Mesenchymal stem cell (in vitro differentiated cells and primary cell): ENCODE measurements at regions not wholly inside any gene's neighbourhood (a gene's known extent, or its start where the extent isn't known, plus 50 kb on each side); places are given as distances from the start of the nearest gene placed in this dataset.

Experiments used
- DNase-seq: peaks from one replicate; pipeline ENCODE4 v3.0.0-alpha.2; 2013
- H2AFZ ChIP-seq: one replicate; pipeline ENCODE4 v1.6.1; 2013; ENCODE audit warnings: low read depth, mild to moderate bottlenecking, control low read depth, inconsistent platforms, low read length, moderate library complexity
- H2AK5ac ChIP-seq: 2 replicates; pipeline ENCODE4 v1.6.1; 2013; ENCODE audit warnings: low read length, moderate library complexity, mild to moderate bottlenecking, inconsistent platforms; ENCODE audit not compliant: severe bottlenecking
- H2BK120ac ChIP-seq: one replicate; pipeline ENCODE4 v1.6.1; 2013; ENCODE audit warnings: low read depth, mild to moderate bottlenecking, inconsistent platforms, low read length, moderate library complexity
- H2BK12ac ChIP-seq, 2 experiments: one replicate each; pipeline ENCODE4 v1.6.1; 2013; ENCODE audit warnings: inconsistent platforms in 2 of 2, low read length in 2 of 2, mild to moderate bottlenecking in 2 of 2, moderate library complexity in 2 of 2, control low read depth in 1 of 2
- H2BK15ac ChIP-seq: one replicate; pipeline ENCODE4 v1.6.1; 2013; ENCODE audit warnings: mild to moderate bottlenecking, low read depth, inconsistent platforms; ENCODE audit not compliant: poor library complexity, severe bottlenecking
- H2BK5ac ChIP-seq: 2 replicates; pipeline ENCODE4 v1.6.1; 2013; ENCODE audit warnings: low read depth, mild to moderate bottlenecking, low read length, control low read depth, inconsistent platforms; ENCODE audit not compliant: poor library complexity, severe bottlenecking
- H3K14ac ChIP-seq, 2 experiments: one replicate each; pipeline ENCODE4 v1.6.1; 2013; ENCODE audit warnings: inconsistent platforms in 2 of 2, low read length in 2 of 2, control low read depth in 1 of 2, mild to moderate bottlenecking in 1 of 2, moderate library complexity in 1 of 2
- H3K18ac ChIP-seq, 2 experiments: one replicate each; pipeline ENCODE4 v1.6.1; 2013; ENCODE audit warnings: inconsistent platforms in 2 of 2, low read length in 2 of 2, control low read depth in 1 of 2, low read depth in 1 of 2, mild to moderate bottlenecking in 1 of 2
- H3K23ac ChIP-seq, 2 experiments: one replicate each; pipeline ENCODE4 v1.6.1; 2013; ENCODE audit warnings: inconsistent platforms in 2 of 2, low read length in 2 of 2, mild to moderate bottlenecking in 2 of 2, moderate library complexity in 2 of 2, control low read depth in 1 of 2
- H3K27ac ChIP-seq: 2 replicates; pipeline ENCODE4 v1.5.1; 2013; ENCODE audit warnings: mild to moderate bottlenecking, moderate library complexity, low read length, control low read depth, inconsistent platforms; ENCODE audit not compliant: poor library complexity, severe bottlenecking
- H3K27me3 ChIP-seq, 2 experiments: 2 replicates each; pipeline versions ENCODE4 v1.6.1 to v1.7.0; 2013; ENCODE audit warnings: low read length in 2 of 2, mild to moderate bottlenecking in 2 of 2, moderate library complexity in 2 of 2, control low read depth in 1 of 2, inconsistent platforms in 1 of 2; ENCODE audit not compliant: control insufficient read depth in 1 of 2, insufficient read depth in 1 of 2
- H3K36me3 ChIP-seq, 2 experiments: 2 replicates each; pipeline versions ENCODE4 v1.6.1 to v1.7.0; 2013; ENCODE audit warnings: low read length in 2 of 2, control low read depth in 1 of 2, inconsistent platforms in 1 of 2, low read depth in 1 of 2, mild to moderate bottlenecking in 1 of 2; ENCODE audit not compliant: insufficient read depth in 2 of 2, control insufficient read depth in 1 of 2
- H3K4ac ChIP-seq, 2 experiments: one replicate each; pipeline ENCODE4 v1.6.1; 2013; ENCODE audit warnings: inconsistent platforms in 2 of 2, low read length in 2 of 2, mild to moderate bottlenecking in 2 of 2, moderate library complexity in 2 of 2, control low read depth in 1 of 2, low read depth in 1 of 2
- H3K4me1 ChIP-seq: 2 replicates; pipeline ENCODE4 v1.6.1; 2013; ENCODE audit warnings: low read depth, low read length, control low read depth; ENCODE audit not compliant: control insufficient read depth, insufficient read depth
- H3K4me2 ChIP-seq: 2 replicates; pipeline ENCODE4 v1.6.1; 2013; ENCODE audit warnings: low read length, mild to moderate bottlenecking, inconsistent platforms; ENCODE audit not compliant: poor library complexity, severe bottlenecking
- H3K4me3 ChIP-seq, 2 experiments: 2 replicates each; pipeline versions ENCODE4 v1.5.1 to v1.7.0; 2013; ENCODE audit warnings: low read length in 2 of 2, mild to moderate bottlenecking in 2 of 2, control low read depth in 1 of 2, low read depth in 1 of 2; ENCODE audit not compliant: insufficient read depth in 1 of 2
- H3K79me1 ChIP-seq: replicated peaks from 2 replicates; pipeline ENCODE4 v1.6.1; 2013; ENCODE audit warnings: mild to moderate bottlenecking, control low read depth, low read length, inconsistent platforms; ENCODE audit not compliant: poor library complexity, severe bottlenecking
- H3K9ac ChIP-seq: 2 replicates; pipeline ENCODE4 v1.7.0; 2013; ENCODE audit warnings: mild to moderate bottlenecking, low read length, moderate library complexity
- H3K9me3 ChIP-seq: 2 replicates; pipeline ENCODE4 v1.7.0; 2013; ENCODE audit warnings: mild to moderate bottlenecking, low read length; ENCODE audit not compliant: control insufficient read depth
- H4K8ac ChIP-seq: one replicate; pipeline ENCODE4 v1.6.1; 2013; ENCODE audit warnings: inconsistent platforms, mild to moderate bottlenecking, low read length, moderate library complexity
- H4K91ac ChIP-seq: one replicate; pipeline ENCODE4 v1.6.1; 2013; ENCODE audit warnings: mild to moderate bottlenecking, low read length, inconsistent platforms
- WGBS: methylation state at CpG from one replicate; pipeline ENCODE4 v1.1.7; 2013; ENCODE audit warnings: mixed read lengths; 5-methylcytosine and 5-hydroxymethylcytosine counted together

GRCh38 chr12:67459578-67459977 lies 189.0 kb upstream of the DYRK2 start:
- no peak overlapping the region for H3K9ac ChIP-seq

GRCh38 chr12:67460388-67460787 lies 188.2 kb upstream of the DYRK2 start:
- 88% methylated on average over 6 of the region's 6 CpGs for WGBS
- Histone ChIP-seq H2BK15ac (no peak overlapping the region), H2BK5ac (no peak overlapping the region), H3K9me3 (no peaks in the 10 kb centered on the region), H3K36me3 (no peaks in the 10 kb centered on the region), H4K91ac (no peak overlapping the region), H3K9ac (no peak overlapping the region), H3K4me3 (no peak overlapping the region), H3K4me1 (no peaks in the 10 kb centered on the region), H3K4me2 (no peak overlapping the region), H3K79me1 (no peaks in the 10 kb centered on the region), H2AK5ac (no peak overlapping the region), H3K14ac (no peak overlapping the region), H3K27ac (no peak overlapping the region), H3K4ac (no peak overlapping the region), H2BK120ac (no peak overlapping the region), H4K8ac (no peak overlapping the region), H2BK12ac (no peak overlapping the region), H3K18ac (no peak overlapping the region), H2AFZ (no peak overlapping the region), H3K27me3 (no peaks in the 10 kb centered on the region), H3K23ac (no peak overlapping the region)
- no peak for DNase-seq

More at GRCh38 chr12:67459578-67459977, 189.0 kb upstream of the DYRK2 start:
- no peak overlapping the region for H2BK5ac ChIP-seq
- H3K9me3 ChIP-seq = no peaks in the 10 kb centered on the region
- no peak overlapping the region for H4K8ac ChIP-seq
- H3K4ac ChIP-seq = no peak overlapping the region
- H2BK120ac ChIP-seq = no peak overlapping the region
- H2AK5ac ChIP-seq = no peak overlapping the region
- H3K36me3 ChIP-seq = no peaks in the 10 kb centered on the region
- no peak overlapping the region for H3K23ac ChIP-seq
- no peak overlapping the region for H2AFZ ChIP-seq
- H3K14ac ChIP-seq = no peak overlapping the region
- H3K27ac ChIP-seq = no peak overlapping the region
- H3K4me2 ChIP-seq = no peak overlapping the region
- no peak overlapping the region for H3K4me3 ChIP-seq
- no peaks in the 10 kb centered on the region for H3K4me1 ChIP-seq
- H3K79me1 ChIP-seq = no peaks in the 10 kb centered on the region
- no peak overlapping the region for H3K18ac ChIP-seq
- H2BK15ac ChIP-seq = no peak overlapping the region
- DNase-seq = no peak
- 93% methylated on average over 4 of the region's 4 CpGs for WGBS
- no peak overlapping the region for H2BK12ac ChIP-seq
- H3K27me3 ChIP-seq = no peaks in the 10 kb centered on the region
- no peak overlapping the region for H4K91ac ChIP-seq

- H3K27ac ChIP-seq = no peak overlapping the region
- no peak overlapping the region for H3K9ac ChIP-seq
- H3K14ac ChIP-seq = no peak overlapping the region
- H2AK5ac ChIP-seq = no peak overlapping the region
- no peaks in the 10 kb centered on the region for H3K79me1 ChIP-seq
- no peak overlapping the region for H3K4me3 ChIP-seq
- H3K27me3 ChIP-seq = no peaks in the 10 kb centered on the region
- no peak overlapping the region for H2BK120ac ChIP-seq
- WGBS = 82% methylated on average over 2 of the region's 2 CpGs
- no peak overlapping the region for H2BK15ac ChIP-seq
- DNase-seq = no peak
- H3K18ac ChIP-seq = peak overlapping the region; percentile 28 to 59
- peak overlapping the region in 1 of 2 experiments; percentile 47 for H3K4ac ChIP-seq
- H4K91ac ChIP-seq = no peak overlapping the region
- peaks cover 18% of the 10 kb centered on the region for H3K9me3 ChIP-seq
- no peak overlapping the region for H3K4me2 ChIP-seq
- H3K4me1 ChIP-seq = peaks cover 4% of the 10 kb centered on the region
- H3K36me3 ChIP-seq = no peaks in the 10 kb centered on the region
- peak overlapping the region; percentile 0 for H4K8ac ChIP-seq
- H3K23ac ChIP-seq = no peak overlapping the region
- peak overlapping the region in 1 of 2 experiments; percentile 61 for H2BK12ac ChIP-seq
- no peak overlapping the region for H2AFZ ChIP-seq
- H2BK5ac ChIP-seq = no peak overlapping the region
Measured at GRCh38 chr12:67468549-67469245, 179.8 kb upstream of the DYRK2 start.

- WGBS = 64% methylated on average over 1 of the region's 2 CpGs
- peak; percentile 49 for DNase-seq
- peak overlapping the region; percentile 76 to 91 for H3K18ac ChIP-seq
- peaks cover 18% of the 10 kb centered on the region for H3K9me3 ChIP-seq
- no peak overlapping the region for H2AK5ac ChIP-seq
- H2BK12ac ChIP-seq = peak overlapping the region in 1 of 2 experiments; percentile 86
- no peak overlapping the region for H3K27ac ChIP-seq
- H3K4me2 ChIP-seq = no peak overlapping the region
- H3K14ac ChIP-seq = peak overlapping the region in 1 of 2 experiments; percentile 81
- H3K4me1 ChIP-seq = peaks cover 4% of the 10 kb centered on the region
- H3K9ac ChIP-seq = no peak overlapping the region
- H3K79me1 ChIP-seq = no peaks in the 10 kb centered on the region
- H2BK15ac ChIP-seq = no peak overlapping the region
- H2BK120ac ChIP-seq = no peak overlapping the region
- H2BK5ac ChIP-seq = no peak overlapping the region
- H3K4ac ChIP-seq = peak overlapping the region; percentile 19 to 40
- H4K91ac ChIP-seq = peak overlapping the region; percentile 78
- no peaks in the 10 kb centered on the region for H3K36me3 ChIP-seq
- no peaks in the 10 kb centered on the region for H3K27me3 ChIP-seq
- no peak overlapping the region for H3K4me3 ChIP-seq
- peak overlapping the region; percentile 80 for H2AFZ ChIP-seq
- H3K23ac ChIP-seq = no peak overlapping the region
- H4K8ac ChIP-seq = peak overlapping the region; percentile 82
Measured at GRCh38 chr12:67469666-67470065, 178.9 kb upstream of the DYRK2 start.
